OCI-LY7 (cell line): ENCODE measurements at regions not wholly inside any gene's neighbourhood (a gene's known extent, or its start where the extent isn't known, plus 50 kb on each side); places are given as distances from the start of the nearest gene placed in this dataset.

Source experiments
- BruUV-seq: library from RNA; stranded (reverse); fragments of 400-500 nt; replicated peaks from 2 replicates; lab custom pipeline; 2021; lab: Mats Ljungman, UMichigan
- CTCF ChIA-PET: fragments of 300-600 bp; sonication (Branson Sonifier 250); formaldehyde crosslinking; loops from one replicate; lab custom pipeline; 2022; ENCODE audit warnings: antibody characterized with exemption; ENCODE audit not compliant: unreplicated experiment; lab: Charles Lee
- POLR2A ChIA-PET: fragments of 300-600 bp; sonication (Branson Sonifier 250); formaldehyde crosslinking; loops from one replicate; lab custom pipeline; 2022; ENCODE audit warnings: antibody characterized with exemption; lab: Charles Lee
- DNase-seq: peaks from one replicate; pipeline ENCODE4 v3.0.0-alpha.2; 2015; ENCODE audit warnings: low spot score
- H2AFZ ChIP-seq: fragments of 200-600 bp; sonication (generic), shearing (Covaris generic); 2 replicates; pipeline ENCODE4 v1.6.1; 2014; ENCODE audit warnings: mild to moderate bottlenecking, antibody characterized with exemption, low read length, moderate library complexity
- H3K27ac ChIP-seq: fragments of 200-600 bp; sonication (generic); 2 replicates; pipeline ENCODE4 v1.5.1; 2014; ENCODE audit warnings: mixed run types, low read depth, mild to moderate bottlenecking, moderate library complexity, low read length, inconsistent platforms; ENCODE audit not compliant: poor library complexity, severe bottlenecking
- H3K36me3 ChIP-seq: fragments of 200-600 bp; sonication (generic); 2 replicates; pipeline ENCODE4 v1.6.1; 2014; ENCODE audit warnings: mild to moderate bottlenecking, antibody characterized with exemption, low read length, moderate library complexity, mixed read lengths; ENCODE audit not compliant: insufficient read depth
- H3K4me1 ChIP-seq: fragments of 200-600 bp; sonication (generic); 2 replicates; pipeline ENCODE4 v1.5.1; 2014; ENCODE audit warnings: mild to moderate bottlenecking, low read length; ENCODE audit not compliant: insufficient read depth, poor library complexity, severe bottlenecking
- H3K4me2 ChIP-seq: fragments of 200-600 bp; sonication (generic); 2 replicates; pipeline ENCODE4 v1.6.1; 2014; ENCODE audit warnings: mild to moderate bottlenecking, low read length
- H3K4me3 ChIP-seq: fragments of 200-600 bp; sonication (generic); 2 replicates; pipeline ENCODE4 v1.5.1; 2014; ENCODE audit warnings: mild to moderate bottlenecking, low read depth, low read length; ENCODE audit not compliant: poor library complexity, severe bottlenecking
- H3K79me2 ChIP-seq: fragments of 200-600 bp; sonication (generic); 2 replicates; pipeline ENCODE4 v1.6.1; 2016; ENCODE audit warnings: low read depth, mild to moderate bottlenecking, low read length, moderate library complexity, mixed read lengths; ENCODE audit not compliant: insufficient read depth
- H3K9me2 ChIP-seq: fragments of 200-600 bp; sonication (generic); 2 replicates; pipeline ENCODE4 v1.6.1; 2016; ENCODE audit warnings: mild to moderate bottlenecking, low read length, mixed read lengths; ENCODE audit not compliant: insufficient read depth
- H3K9me3 ChIP-seq: fragments of 200-600 bp; sonication (generic); 2 replicates; pipeline ENCODE4 v1.6.1; 2014; ENCODE audit warnings: mild to moderate bottlenecking, mixed run types, low read length, mixed read lengths
- H4K20me1 ChIP-seq: fragments of 200-600 bp; sonication (generic); 2 replicates; pipeline ENCODE4 v1.6.1; 2014; ENCODE audit warnings: mild to moderate bottlenecking, antibody characterized with exemption, low read length, moderate library complexity, mixed read lengths; ENCODE audit not compliant: insufficient read depth
- EZH2phosphoT487 ChIP-seq: fragments of 200-600 bp; sonication (generic); IDR thresholded peaks from 2 replicates; pipeline ENCODE4 v1.6.1; 2018; ENCODE audit warnings: low read depth, borderline replicate concordance, mild to moderate bottlenecking, mixed run types, antibody characterized with exemption, low read length, moderate library complexity, mixed read lengths
- intact Hi-C: fragments of 100-400 bp; cut with micrococcal nuclease; formaldehyde crosslinking; loops from one replicate; pipeline ENCODE4 v1.10.0; 2022; ENCODE audit not compliant: unreplicated experiment
- TF ChIP-seq, protein P1 (sequence below): fragments of 200-600 bp; sonication (generic); conservative IDR thresholded peaks from 2 replicates; pipeline ENCODE4 v1.5.1; 2014; ENCODE audit warnings: mild to moderate bottlenecking, antibody characterized with exemption, low read length, moderate library complexity, mixed read lengths

DNA sequence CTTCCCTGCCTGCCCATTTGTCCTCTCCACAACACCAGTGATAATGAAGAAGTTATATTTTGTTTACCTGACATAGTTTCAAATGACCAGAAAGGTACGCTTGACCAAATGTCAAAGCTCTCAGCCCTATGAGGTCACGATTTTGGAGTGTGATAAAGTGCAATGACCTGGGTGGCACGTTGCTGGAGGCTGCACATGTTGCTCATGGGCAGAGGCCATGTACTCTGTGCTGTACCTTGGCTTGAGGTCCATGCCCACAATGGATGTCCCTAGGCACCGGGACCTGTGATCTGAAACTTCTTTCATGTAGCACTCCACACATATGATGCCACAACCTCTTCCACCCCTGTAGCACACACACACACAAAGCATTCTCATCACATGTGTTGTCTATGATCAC lies 164.0 kb upstream of the HEY2 start:
- Histone ChIP-seq H3K4me1 (no peaks in the 10 kb centered on the region), H3K4me2 (no peak overlapping the region), H3K79me2 (no peaks in the 10 kb centered on the region), H3K27ac (no peak overlapping the region), H3K9me2 (no peaks in the 10 kb centered on the region), H3K36me3 (no peaks in the 10 kb centered on the region), H3K9me3 (no peaks in the 10 kb centered on the region), H4K20me1 (no peaks in the 10 kb centered on the region), H2AFZ (no peak overlapping the region), H3K4me3 (no peak overlapping the region)
- intact Hi-C loops: no loop called here
- TF ChIP-seq, protein P1, sequence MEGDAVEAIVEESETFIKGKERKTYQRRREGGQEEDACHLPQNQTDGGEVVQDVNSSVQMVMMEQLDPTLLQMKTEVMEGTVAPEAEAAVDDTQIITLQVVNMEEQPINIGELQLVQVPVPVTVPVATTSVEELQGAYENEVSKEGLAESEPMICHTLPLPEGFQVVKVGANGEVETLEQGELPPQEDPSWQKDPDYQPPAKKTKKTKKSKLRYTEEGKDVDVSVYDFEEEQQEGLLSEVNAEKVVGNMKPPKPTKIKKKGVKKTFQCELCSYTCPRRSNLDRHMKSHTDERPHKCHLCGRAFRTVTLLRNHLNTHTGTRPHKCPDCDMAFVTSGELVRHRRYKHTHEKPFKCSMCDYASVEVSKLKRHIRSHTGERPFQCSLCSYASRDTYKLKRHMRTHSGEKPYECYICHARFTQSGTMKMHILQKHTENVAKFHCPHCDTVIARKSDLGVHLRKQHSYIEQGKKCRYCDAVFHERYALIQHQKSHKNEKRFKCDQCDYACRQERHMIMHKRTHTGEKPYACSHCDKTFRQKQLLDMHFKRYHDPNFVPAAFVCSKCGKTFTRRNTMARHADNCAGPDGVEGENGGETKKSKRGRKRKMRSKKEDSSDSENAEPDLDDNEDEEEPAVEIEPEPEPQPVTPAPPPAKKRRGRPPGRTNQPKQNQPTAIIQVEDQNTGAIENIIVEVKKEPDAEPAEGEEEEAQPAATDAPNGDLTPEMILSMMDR: no peak
- no peak for DNase-seq
- BruUV-seq: no TSS peak
- CTCF ChIA-PET: no interaction called here
- POLR2A ChIA-PET: interaction anchor here (0.6 kb wide), 1 partner anchor 263 kb away, joined by 3 read pairs; no protein-coding TSS in a partner anchor

DNA sequence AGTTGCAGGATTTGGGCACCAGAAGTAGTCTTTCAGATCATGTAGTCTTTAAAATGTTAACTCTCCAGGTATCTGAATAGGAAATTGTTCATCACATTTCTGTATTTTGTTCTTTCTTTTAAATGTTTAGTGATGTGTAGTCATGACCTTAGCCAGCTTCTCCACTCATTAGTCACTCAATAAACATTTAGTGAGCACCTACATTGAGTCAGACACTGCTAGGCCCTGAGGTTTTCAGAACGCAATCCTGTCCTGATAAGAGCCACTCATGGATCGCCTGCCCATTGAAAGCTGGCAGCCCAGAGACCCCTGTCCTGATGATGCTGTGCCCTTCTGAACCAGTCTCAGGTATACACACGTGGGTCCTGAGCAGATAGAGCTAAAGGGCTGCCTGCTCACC lies 163.4 kb upstream of the HEY2 start:
- no peaks in the 10 kb centered on the region for H3K4me1 ChIP-seq
- H4K20me1 ChIP-seq: no peaks in the 10 kb centered on the region
- ChIA-PET POLR2A (interaction anchor here (0.6 to 0.9 kb wide), 2 partner anchors 10 to 263 kb away, joined by 3 to 4 read pairs; no protein-coding TSS in a partner anchor), CTCF (no interaction called here)
- no peaks in the 10 kb centered on the region for H3K79me2 ChIP-seq
- no peaks in the 10 kb centered on the region for H3K9me2 ChIP-seq
- TF ChIP-seq, protein P1: no peak
- TF ChIP-seq EZH2phosphoT487: no peak
- DNase-seq: no peak
- no peak overlapping the region for H3K27ac ChIP-seq
- no peaks in the 10 kb centered on the region for H3K36me3 ChIP-seq
- no peak overlapping the region for H3K4me2 ChIP-seq
- BruUV-seq: no TSS peak
- intact Hi-C loops: no loop called here
- no peak overlapping the region for H2AFZ ChIP-seq
- H3K4me3 ChIP-seq: no peak overlapping the region
- no peaks in the 10 kb centered on the region for H3K9me3 ChIP-seq

DNA sequence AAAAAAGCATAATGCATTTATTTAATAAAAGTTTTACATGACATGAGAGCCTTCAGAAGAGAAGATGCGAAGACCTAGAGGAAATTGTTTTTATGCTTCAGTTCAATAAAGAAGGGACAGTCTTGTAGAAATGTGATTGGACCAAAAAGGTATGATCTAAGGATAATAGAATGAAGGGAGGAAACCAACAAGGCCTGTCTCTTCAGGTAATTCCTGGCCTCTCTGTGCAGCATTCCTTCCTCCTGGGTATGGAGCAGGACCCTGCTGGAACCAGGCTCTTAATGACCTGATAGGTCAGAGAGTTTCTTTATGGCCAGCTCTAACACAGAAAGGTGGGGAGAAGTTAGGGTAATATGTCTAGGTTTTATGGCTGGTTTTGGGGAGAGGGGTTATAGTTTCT lies 162.8 kb upstream of the HEY2 start:
- TF ChIP-seq, protein P1: no peak
- TF ChIP-seq EZH2phosphoT487: no peak
- H3K4me3 ChIP-seq: no peak overlapping the region
- no peak for DNase-seq
- intact Hi-C loops: no loop called here
- no peaks in the 10 kb centered on the region for H3K9me2 ChIP-seq
- H3K9me3 ChIP-seq: no peaks in the 10 kb centered on the region
- ChIA-PET POLR2A (interaction anchor here (0.9 to 1.0 kb wide), 2 partner anchors 9 to 10 kb away, joined by 3 to 4 read pairs; no protein-coding TSS in a partner anchor), CTCF (no interaction called here)
- H4K20me1 ChIP-seq: no peaks in the 10 kb centered on the region
- no peaks in the 10 kb centered on the region for H3K79me2 ChIP-seq
- H3K4me2 ChIP-seq: no peak overlapping the region
- no peak overlapping the region for H2AFZ ChIP-seq
- H3K4me1 ChIP-seq: no peaks in the 10 kb centered on the region
- no peaks in the 10 kb centered on the region for H3K36me3 ChIP-seq
- H3K27ac ChIP-seq: no peak overlapping the region
- BruUV-seq: no TSS peak
